Activated CD8-positive, alpha-beta memory T cell treated with anti-CD3 and anti-CD28 coated beads, Interleukin-2, amount 10 ng/mL, durations not matched to agents 7 days and 5 days (primary cell): ENCODE measurements at regions not wholly inside any gene's neighbourhood (a gene's known extent, or its start where the extent isn't known, plus 50 kb on each side); places are given as distances from the start of the nearest gene placed in this dataset.
"Not testable (repeated sequence)": the region's sequence is repeated elsewhere in the genome, so short reads cannot be mapped to it uniquely, and the experiment has no call there.

Experiments used
- ATAC-seq: fragments of 150-1000 bp; cut with Tn5 transposase; one replicate; pipeline ENCODE4 v1.10.0; 2021; ENCODE audit warnings: moderate library complexity
- CTCF ChIA-PET: fragments of 350-600 bp; sonication (Branson Sonifier 250); formaldehyde crosslinking; loops from one replicate; lab custom pipeline; 2021; ENCODE audit warnings: antibody characterized with exemption; lab: Charles Lee
- DNase-seq: peaks from one replicate; pipeline ENCODE4 v3.0.0-alpha.2; 2020
- H3K27ac Mint-ChIP-seq: one replicate; pipeline ENCODE4 v1.8.0; 2021; ENCODE audit warnings: mild to moderate bottlenecking, mixed read lengths
- H3K27me3 Mint-ChIP-seq: one replicate; pipeline ENCODE4 v1.8.0; 2021; ENCODE audit warnings: mixed read lengths
- H3K36me3 Mint-ChIP-seq: one replicate; pipeline ENCODE4 v1.8.0; 2021; ENCODE audit warnings: mild to moderate bottlenecking, mixed read lengths
- H3K4me1 Mint-ChIP-seq: one replicate; pipeline ENCODE4 v1.8.0; 2021; ENCODE audit warnings: mixed read lengths
- H3K4me3 Mint-ChIP-seq: one replicate; pipeline ENCODE4 v1.8.0; 2021; ENCODE audit warnings: mild to moderate bottlenecking, moderate library complexity, mixed read lengths
- H3K9me3 Mint-ChIP-seq: one replicate; pipeline ENCODE4 v1.8.0; 2022; ENCODE audit warnings: low read depth, mixed read lengths

DNA sequence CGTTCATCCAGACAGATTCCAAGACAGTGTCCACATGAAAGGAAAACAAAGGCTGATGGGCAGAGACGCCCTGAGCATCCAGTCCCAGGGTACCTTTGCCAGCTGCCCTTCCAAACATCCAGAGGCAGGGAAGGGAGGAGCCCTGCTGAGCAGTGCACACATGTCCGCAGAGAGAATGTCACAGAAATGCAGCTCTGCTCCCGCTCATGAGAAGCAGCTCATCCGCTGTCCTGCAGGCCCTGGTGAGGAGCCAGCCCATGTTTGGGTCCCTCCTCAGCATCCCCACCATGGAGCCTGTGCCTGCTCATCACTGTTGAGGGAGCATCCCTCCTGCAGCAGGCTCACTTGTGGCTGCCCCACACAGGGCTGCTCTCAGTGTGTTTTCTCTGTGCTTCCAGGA is 484.7 kb downstream of the GOLGA6L6 start:
- H3K27ac Mint-ChIP-seq, H3K4me3 Mint-ChIP-seq, H3K27me3 Mint-ChIP-seq, H3K36me3 Mint-ChIP-seq, DNase-seq, H3K9me3 Mint-ChIP-seq, H3K4me1 Mint-ChIP-seq, ATAC-seq, CTCF ChIA-PET: not testable (repeated sequence)

- DNase-seq, ATAC-seq, H3K9me3 Mint-ChIP-seq, H3K27ac Mint-ChIP-seq, H3K4me1 Mint-ChIP-seq, H3K4me3 Mint-ChIP-seq, H3K27me3 Mint-ChIP-seq, H3K36me3 Mint-ChIP-seq, CTCF ChIA-PET: not testable (repeated sequence)
These were observed 485.7 kb downstream of the GOLGA6L6 start for GRCh38 chr15:20055921-20056320.

GRCh38 chr15:20048189-20048588 is 493.4 kb downstream of the GOLGA6L6 start:
- H3K27ac Mint-ChIP-seq, CTCF ChIA-PET, H3K4me1 Mint-ChIP-seq, H3K27me3 Mint-ChIP-seq, H3K4me3 Mint-ChIP-seq, H3K36me3 Mint-ChIP-seq, ATAC-seq, H3K9me3 Mint-ChIP-seq, DNase-seq: not testable (repeated sequence)

- CTCF ChIA-PET, H3K27ac Mint-ChIP-seq, H3K36me3 Mint-ChIP-seq, H3K4me1 Mint-ChIP-seq, DNase-seq, ATAC-seq, H3K27me3 Mint-ChIP-seq, H3K9me3 Mint-ChIP-seq, H3K4me3 Mint-ChIP-seq: not testable (repeated sequence)
These were observed 496.4 kb downstream of the GOLGA6L6 start for GRCh38 chr15:20045165-20045564.

GRCh38 chr15:20040691-20041090 is 500.9 kb downstream of the GOLGA6L6 start:
- H3K27ac Mint-ChIP-seq, DNase-seq, H3K4me1 Mint-ChIP-seq, H3K36me3 Mint-ChIP-seq, CTCF ChIA-PET, H3K27me3 Mint-ChIP-seq, H3K4me3 Mint-ChIP-seq, H3K9me3 Mint-ChIP-seq, ATAC-seq: not testable (repeated sequence)

DNA sequence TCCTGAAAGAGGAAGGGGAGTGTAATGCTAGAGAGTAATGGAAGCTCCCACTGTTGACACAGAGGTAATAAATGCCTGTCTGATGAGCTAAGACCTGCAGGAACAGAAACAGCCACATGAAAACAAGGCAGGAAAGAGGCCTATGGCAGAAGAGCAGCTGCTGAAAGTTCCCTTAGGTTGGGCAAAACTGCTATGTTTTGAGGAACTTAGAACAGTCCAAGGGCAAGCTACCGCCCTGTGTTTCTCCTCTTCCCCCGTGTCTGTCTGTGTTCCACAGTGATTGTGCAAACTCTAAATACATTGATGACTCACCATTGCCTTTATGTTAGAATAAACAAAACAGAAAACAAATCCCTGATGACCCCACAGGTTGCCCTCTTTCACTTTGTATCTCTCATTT is 516.6 kb downstream of the GOLGA6L6 start:
- H3K4me3 Mint-ChIP-seq, H3K9me3 Mint-ChIP-seq, ATAC-seq, CTCF ChIA-PET, DNase-seq, H3K27me3 Mint-ChIP-seq, H3K36me3 Mint-ChIP-seq, H3K4me1 Mint-ChIP-seq, H3K27ac Mint-ChIP-seq: not testable (repeated sequence)

DNA sequence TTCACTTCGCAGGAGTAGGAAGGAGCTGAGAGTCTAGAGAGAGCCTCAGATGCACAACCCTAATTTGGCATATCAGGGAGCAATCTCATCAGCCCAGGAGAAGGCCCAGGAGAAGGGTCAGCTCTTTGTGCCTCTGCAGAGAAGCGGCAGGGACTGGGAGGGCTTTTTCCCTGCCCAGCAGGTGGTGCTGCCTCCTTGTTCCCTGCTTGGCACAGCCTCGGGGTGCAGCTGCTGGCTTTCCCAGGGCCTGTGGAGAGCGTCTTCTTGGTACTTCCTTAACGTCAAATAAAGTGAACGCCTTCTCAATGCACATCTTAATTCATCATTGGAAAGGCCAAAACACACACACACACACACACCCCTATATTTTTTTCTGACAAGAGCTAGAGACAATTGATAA is 519.3 kb downstream of the GOLGA6L6 start:
- H3K4me3 Mint-ChIP-seq, H3K36me3 Mint-ChIP-seq, ATAC-seq, H3K27me3 Mint-ChIP-seq, H3K9me3 Mint-ChIP-seq, H3K4me1 Mint-ChIP-seq, CTCF ChIA-PET, DNase-seq, H3K27ac Mint-ChIP-seq: not testable (repeated sequence)

DNA sequence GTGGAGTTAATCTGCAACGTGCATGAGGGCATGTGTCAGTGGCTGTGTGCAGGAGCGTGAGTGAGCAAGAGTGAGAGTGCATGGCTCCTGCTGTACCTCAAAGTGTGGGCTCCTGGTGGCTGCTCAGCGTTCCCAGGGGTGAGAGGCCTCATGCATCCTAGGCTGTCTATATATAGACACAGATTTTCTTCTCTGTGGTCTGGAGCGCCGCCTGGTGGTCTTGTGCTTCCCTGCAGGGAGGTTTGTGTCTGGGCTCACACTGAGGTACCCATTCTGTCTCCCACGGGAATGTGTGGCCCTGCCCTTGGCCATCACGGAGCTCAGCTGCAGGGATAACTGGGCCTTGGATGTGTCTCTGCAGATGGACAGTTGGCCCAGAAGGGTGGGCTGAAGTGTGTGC is 520.2 kb downstream of the GOLGA6L6 start:
- H3K36me3 Mint-ChIP-seq, CTCF ChIA-PET, H3K9me3 Mint-ChIP-seq, DNase-seq, H3K4me1 Mint-ChIP-seq, H3K4me3 Mint-ChIP-seq, H3K27ac Mint-ChIP-seq, H3K27me3 Mint-ChIP-seq: not testable (repeated sequence)
- ATAC-seq, result peak; percentile 39

DNA sequence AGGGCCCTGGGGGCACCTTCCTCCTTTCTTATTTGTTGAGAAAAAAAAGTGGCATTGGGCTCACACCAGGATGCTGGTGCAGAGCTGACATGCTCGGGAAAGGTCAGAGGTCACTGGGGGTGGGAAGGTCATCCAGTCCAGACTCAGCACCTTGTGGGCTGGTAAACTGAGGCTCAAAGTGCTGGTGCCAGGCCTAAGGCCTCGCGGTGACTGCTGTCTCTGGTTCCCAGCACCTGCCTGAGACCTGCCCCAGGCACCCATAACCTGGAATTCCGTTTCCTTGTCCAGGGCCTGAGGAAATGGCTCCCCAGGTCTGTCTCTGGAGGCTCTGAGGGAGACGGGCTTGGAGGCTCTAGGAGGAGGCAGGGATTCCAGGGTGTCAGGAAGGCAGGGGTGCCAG is 521.0 kb downstream of the GOLGA6L6 start:
- H3K27ac Mint-ChIP-seq, DNase-seq, ATAC-seq, H3K36me3 Mint-ChIP-seq, H3K4me1 Mint-ChIP-seq, H3K27me3 Mint-ChIP-seq, H3K9me3 Mint-ChIP-seq, CTCF ChIA-PET, H3K4me3 Mint-ChIP-seq: not testable (repeated sequence)

GRCh38 chr15:20019758-20020157 is 521.8 kb downstream of the GOLGA6L6 start:
- DNase-seq, H3K36me3 Mint-ChIP-seq, ATAC-seq, H3K4me1 Mint-ChIP-seq, H3K27ac Mint-ChIP-seq, H3K9me3 Mint-ChIP-seq, CTCF ChIA-PET, H3K27me3 Mint-ChIP-seq, H3K4me3 Mint-ChIP-seq: not testable (repeated sequence)

DNA sequence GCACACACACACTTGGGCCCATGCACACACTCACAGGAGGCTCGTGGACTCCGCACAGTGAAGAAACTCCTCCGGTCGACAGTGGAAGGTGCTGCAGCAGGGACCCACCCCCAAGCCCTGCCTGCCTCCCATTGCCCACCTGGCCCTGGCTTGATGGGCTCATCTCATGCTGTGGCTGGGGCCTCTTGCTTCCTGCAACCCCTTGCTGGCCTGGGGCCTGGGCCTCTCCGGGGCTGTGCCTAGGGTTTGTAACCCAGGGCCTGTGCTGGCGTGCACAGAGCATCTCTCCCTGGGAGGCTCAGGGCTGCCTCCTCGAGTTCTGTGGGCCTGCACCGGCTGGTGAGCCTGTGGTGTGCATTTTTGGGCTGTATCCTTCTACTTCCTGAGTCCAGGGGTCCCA is 524.0 kb downstream of the GOLGA6L6 start:
- H3K9me3 Mint-ChIP-seq, H3K36me3 Mint-ChIP-seq, H3K4me3 Mint-ChIP-seq, H3K4me1 Mint-ChIP-seq, DNase-seq, CTCF ChIA-PET, H3K27me3 Mint-ChIP-seq, H3K27ac Mint-ChIP-seq, ATAC-seq: not testable (repeated sequence)

- DNase-seq, H3K36me3 Mint-ChIP-seq, H3K9me3 Mint-ChIP-seq, H3K4me1 Mint-ChIP-seq, H3K27ac Mint-ChIP-seq, ATAC-seq, H3K4me3 Mint-ChIP-seq, H3K27me3 Mint-ChIP-seq, CTCF ChIA-PET: not testable (repeated sequence)
These were observed 524.7 kb downstream of the GOLGA6L6 start for GRCh38 chr15:20016941-20017340.

DNA sequence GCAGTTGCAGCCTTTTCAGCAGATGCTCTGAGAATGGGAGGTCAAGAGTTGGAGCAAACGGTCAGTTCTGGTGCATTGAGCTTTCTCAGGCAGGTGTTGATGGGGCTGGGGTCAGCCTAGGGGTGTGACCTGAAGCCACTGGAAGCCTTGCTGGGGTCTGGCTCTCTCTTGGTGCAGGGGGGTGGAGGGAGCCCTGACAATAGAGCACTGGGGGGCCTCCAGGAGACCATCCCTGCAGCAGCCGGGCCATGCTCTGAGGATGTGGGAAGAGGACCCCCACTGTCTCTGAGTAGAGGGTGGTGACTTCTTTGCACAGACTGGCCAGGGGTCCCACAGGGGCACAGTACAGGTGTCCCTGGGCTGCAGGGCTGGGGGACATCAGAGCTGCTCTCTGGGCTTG is 528.8 kb downstream of the GOLGA6L6 start:
- H3K27ac Mint-ChIP-seq, H3K27me3 Mint-ChIP-seq, H3K4me3 Mint-ChIP-seq, DNase-seq, H3K36me3 Mint-ChIP-seq, CTCF ChIA-PET, H3K4me1 Mint-ChIP-seq, ATAC-seq, H3K9me3 Mint-ChIP-seq: not testable (repeated sequence)

DNA sequence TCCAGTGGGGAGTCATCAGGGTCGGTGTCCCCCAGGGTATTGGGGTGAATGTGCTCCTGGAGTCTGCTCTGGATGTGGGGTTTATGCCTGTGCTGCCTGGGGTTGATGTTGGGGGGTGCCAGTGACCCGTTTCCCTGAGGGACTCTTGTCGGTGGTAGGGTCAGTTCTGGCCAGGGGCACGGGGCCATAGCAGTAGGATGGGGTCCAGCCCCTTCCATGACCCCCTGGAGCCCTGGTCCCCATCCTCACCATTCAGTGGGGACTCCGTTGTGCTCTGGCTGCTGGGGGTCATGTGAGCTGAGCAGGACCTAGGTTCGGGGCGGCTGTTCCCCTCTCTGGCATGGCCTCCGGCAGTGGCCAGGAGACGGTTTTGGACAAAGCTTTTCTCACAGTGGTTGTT is 530.8 kb downstream of the GOLGA6L6 start:
- H3K27me3 Mint-ChIP-seq, CTCF ChIA-PET, H3K4me1 Mint-ChIP-seq: not testable (repeated sequence)

GRCh38 chr15:20009619-20010018 is 532.0 kb downstream of the GOLGA6L6 start:
- DNase-seq, H3K4me3 Mint-ChIP-seq, H3K4me1 Mint-ChIP-seq, CTCF ChIA-PET, H3K36me3 Mint-ChIP-seq, H3K9me3 Mint-ChIP-seq, H3K27ac Mint-ChIP-seq, ATAC-seq, H3K27me3 Mint-ChIP-seq: not testable (repeated sequence)

More for the DNA sequence above, 530.8 kb downstream of the GOLGA6L6 start:
- DNase-seq, H3K36me3 Mint-ChIP-seq, ATAC-seq, H3K9me3 Mint-ChIP-seq, H3K4me3 Mint-ChIP-seq, H3K27ac Mint-ChIP-seq: not testable (repeated sequence)
